ENCODE measurements at regions not wholly inside any gene's neighbourhood (a gene's known extent, or its start where the extent isn't known, plus 50 kb on each side); places are given as distances from the start of the nearest gene placed in this dataset.
"Not testable (repeated sequence)": the region's sequence is repeated elsewhere in the genome, so short reads cannot be mapped to it uniquely, and the experiment has no call there.

GRCh38 chr2:87409601-87410000 lies 338.3 kb upstream of the PLGLB2 start:
- not testable (repeated sequence) for DNase-seq (ENCODE audit: low read depth in 2 of 2)

GRCh38 chr2:87410371-87410770 lies 337.5 kb upstream of the PLGLB2 start:
- DNase-seq (ENCODE audit: low read depth in 2 of 2): not testable (repeated sequence)

GRCh38 chr2:87412036-87412820 lies 335.7 kb upstream of the PLGLB2 start:
- not testable (repeated sequence) for DNase-seq (ENCODE audit: low read depth in 2 of 2)

- DNase-seq (ENCODE audit: low read depth in 2 of 2): not testable (repeated sequence)
Observed at GRCh38 chr2:87414331-87414730, 333.6 kb upstream of the PLGLB2 start.

- DNase-seq (ENCODE audit: low read depth in 2 of 2): not testable (repeated sequence)
Observed at GRCh38 chr2:87414795-87415570, 332.9 kb upstream of the PLGLB2 start.

- not testable (repeated sequence) for DNase-seq (ENCODE audit: low read depth in 2 of 2)
Observed at GRCh38 chr2:87415586-87416265, 332.2 kb upstream of the PLGLB2 start.

GRCh38 chr2:87416266-87416592 lies 331.7 kb upstream of the PLGLB2 start:
- not testable (repeated sequence) for DNase-seq (ENCODE audit: low read depth in 2 of 2)

GRCh38 chr2:87417147-87417546 lies 330.7 kb upstream of the PLGLB2 start:
- DNase-seq (ENCODE audit: low read depth in 2 of 2): not testable (repeated sequence)

GRCh38 chr2:87417742-87418567 lies 329.9 kb upstream of the PLGLB2 start:
- not testable (repeated sequence) for DNase-seq (ENCODE audit: low read depth in 2 of 2)

- not testable (repeated sequence) for DNase-seq (ENCODE audit: low read depth in 2 of 2)
Observed at GRCh38 chr2:87418823-87419822, 328.8 kb upstream of the PLGLB2 start.

- DNase-seq (ENCODE audit: low read depth in 2 of 2): not testable (repeated sequence)
Observed at GRCh38 chr2:87419980-87420379, 327.9 kb upstream of the PLGLB2 start.

GRCh38 chr2:87420954-87421353 lies 326.9 kb upstream of the PLGLB2 start:
- not testable (repeated sequence) for DNase-seq (ENCODE audit: low read depth in 2 of 2)

- DNase-seq (ENCODE audit: low read depth in 2 of 2): not testable (repeated sequence)
Observed at GRCh38 chr2:87423796-87424762, 323.8 kb upstream of the PLGLB2 start.

- not testable (repeated sequence) for DNase-seq (ENCODE audit: low read depth in 2 of 2)
Observed at GRCh38 chr2:87424763-87425154, 323.1 kb upstream of the PLGLB2 start.

- not testable (repeated sequence) for DNase-seq (ENCODE audit: low read depth in 2 of 2)
Observed at GRCh38 chr2:87425191-87425590, 322.7 kb upstream of the PLGLB2 start.

GRCh38 chr2:87425717-87426116 lies 322.2 kb upstream of the PLGLB2 start:
- DNase-seq (ENCODE audit: low read depth in 2 of 2): not testable (repeated sequence)

- not testable (repeated sequence) for DNase-seq (ENCODE audit: low read depth in 2 of 2)
Observed at GRCh38 chr2:87428452-87429130, 319.3 kb upstream of the PLGLB2 start.

GRCh38 chr2:87429206-87429930 lies 318.5 kb upstream of the PLGLB2 start:
- DNase-seq (ENCODE audit: low read depth in 2 of 2): not testable (repeated sequence)

All from stimulated activated CD4-positive, alpha-beta T cell treated with anti-CD3 and anti-CD28 coated beads, Interleukin-15, amount 100 ng/mL, for 48 hours (primary cell).